DMS153 treated with DMSO at 0.1 percent for 48 hours (cell line): ENCODE measurements at regions not wholly inside any gene's neighbourhood (a gene's known extent, or its start where the extent isn't known, plus 50 kb on each side); places are given as distances from the start of the nearest gene placed in this dataset.

Experiments
- DNase-seq: peaks from one replicate; lab custom pipeline; 2025; ENCODE audit not compliant: unreplicated experiment; lab: John Stamatoyannopoulos, UW

DNA sequence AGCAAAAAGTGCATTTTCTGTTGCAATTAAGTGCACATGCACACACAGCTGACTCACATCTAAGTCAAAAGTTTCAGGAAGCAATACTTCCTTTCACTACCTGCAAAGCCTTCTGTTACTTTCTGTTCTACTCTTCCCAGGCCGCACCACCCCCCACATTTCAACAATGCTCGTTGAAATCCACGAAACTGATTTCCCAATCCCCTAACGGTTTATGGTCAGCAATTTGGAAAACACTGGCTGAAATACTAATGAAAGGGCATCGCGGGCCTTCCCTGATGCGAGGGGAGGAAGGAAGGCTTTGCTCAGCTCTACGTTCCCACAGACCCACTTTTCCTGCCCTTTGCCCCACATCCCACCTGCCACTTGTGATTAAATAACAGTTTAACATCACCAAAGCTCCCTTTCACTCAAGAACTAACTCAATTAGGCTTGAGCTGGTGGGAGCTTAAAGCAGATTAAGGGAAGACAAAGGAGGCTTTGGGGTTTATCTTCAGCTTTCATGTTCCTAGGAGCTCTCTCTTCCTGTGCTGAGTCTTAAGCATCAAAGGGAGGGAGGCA, 243.2 kb upstream of the RAB4A start:
- no peak for DNase-seq

GRCh38 chr1:229028544-229028943, 242.4 kb upstream of the RAB4A start:
- DNase-seq, result no peak

DNA sequence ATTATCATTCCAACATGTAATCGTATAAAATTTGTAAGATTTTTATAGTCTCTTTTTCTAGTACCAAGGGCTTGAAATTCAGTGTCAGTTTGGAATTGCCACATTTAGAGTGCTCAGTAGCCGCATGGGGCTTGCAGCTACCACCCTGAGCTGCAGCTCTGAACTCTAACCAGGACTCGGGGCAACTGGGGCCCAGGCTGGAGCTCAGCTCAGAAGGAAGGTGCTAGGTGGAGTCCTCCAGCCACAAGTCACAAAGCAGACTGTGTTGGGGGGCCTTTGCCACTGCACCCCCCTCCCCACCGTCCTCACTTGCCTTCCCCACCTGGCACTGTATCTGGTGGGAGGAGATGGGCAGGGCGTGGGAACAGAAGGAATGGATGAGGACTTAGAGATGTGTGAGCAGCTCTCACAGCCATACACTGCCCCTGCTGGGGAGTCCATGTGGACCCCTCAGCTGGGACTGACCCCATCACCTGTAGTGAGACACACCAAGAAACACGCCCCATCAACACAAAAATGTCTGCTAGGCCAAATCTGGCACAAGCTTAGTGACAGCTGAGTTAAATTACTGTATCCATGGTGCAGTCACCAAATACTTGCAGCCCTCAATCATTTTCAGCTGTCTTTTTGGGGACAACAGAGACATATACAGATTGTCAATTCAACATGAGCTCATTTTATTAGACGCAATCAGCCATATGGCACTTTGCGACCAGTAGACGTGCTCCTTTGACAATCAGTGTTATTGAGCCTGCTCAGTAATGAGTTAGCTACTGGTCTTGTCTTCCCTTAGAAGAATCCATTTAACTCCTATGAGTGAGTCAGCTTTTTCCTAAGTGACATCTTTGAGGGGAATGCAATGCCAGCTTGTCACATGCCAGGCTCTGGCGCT, 241.7 kb upstream of the RAB4A start:
- no peak for DNase-seq

DNA sequence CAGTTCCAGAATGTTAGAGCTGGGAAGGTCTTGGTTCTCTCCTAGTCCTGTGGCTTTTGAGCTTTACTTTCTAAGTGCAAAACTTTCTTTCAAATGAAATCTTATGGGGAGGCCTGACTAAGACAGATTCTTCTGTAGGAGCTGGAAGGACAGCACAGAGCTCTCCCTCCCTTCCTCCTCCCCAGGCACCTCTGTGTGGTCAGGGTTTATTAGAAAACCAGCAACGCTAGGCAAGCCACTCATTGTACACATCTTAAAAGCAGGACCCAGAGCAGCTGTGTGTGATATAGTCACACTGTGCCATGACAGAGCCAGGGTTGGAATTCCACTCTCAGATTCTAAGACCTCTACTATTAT, 241.1 kb upstream of the RAB4A start:
- no peak for DNase-seq

DNA sequence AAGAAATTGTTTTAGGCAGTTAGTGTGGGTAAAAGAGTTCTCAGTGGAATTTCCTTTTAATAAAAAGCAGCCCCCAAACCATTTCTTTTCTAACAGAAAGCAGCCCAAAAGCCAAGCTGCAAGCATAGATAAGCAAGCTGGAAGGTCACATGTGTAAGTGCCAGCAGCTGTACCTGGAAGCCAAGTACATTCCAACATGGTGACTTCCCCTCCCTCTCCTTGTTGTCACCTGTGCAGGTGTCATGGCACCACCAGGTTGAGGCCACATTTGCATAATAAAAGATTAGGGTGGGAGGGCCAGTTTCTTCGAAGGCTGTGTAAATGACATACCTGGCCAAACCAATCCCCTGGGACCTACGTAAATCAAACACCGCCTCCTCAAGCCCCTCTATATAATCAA, 240.3 kb upstream of the RAB4A start:
- DNase-seq, result no peak

- no peak for DNase-seq
These were observed 239.8 kb upstream of the RAB4A start for GRCh38 chr1:229031061-229031460.

DNA sequence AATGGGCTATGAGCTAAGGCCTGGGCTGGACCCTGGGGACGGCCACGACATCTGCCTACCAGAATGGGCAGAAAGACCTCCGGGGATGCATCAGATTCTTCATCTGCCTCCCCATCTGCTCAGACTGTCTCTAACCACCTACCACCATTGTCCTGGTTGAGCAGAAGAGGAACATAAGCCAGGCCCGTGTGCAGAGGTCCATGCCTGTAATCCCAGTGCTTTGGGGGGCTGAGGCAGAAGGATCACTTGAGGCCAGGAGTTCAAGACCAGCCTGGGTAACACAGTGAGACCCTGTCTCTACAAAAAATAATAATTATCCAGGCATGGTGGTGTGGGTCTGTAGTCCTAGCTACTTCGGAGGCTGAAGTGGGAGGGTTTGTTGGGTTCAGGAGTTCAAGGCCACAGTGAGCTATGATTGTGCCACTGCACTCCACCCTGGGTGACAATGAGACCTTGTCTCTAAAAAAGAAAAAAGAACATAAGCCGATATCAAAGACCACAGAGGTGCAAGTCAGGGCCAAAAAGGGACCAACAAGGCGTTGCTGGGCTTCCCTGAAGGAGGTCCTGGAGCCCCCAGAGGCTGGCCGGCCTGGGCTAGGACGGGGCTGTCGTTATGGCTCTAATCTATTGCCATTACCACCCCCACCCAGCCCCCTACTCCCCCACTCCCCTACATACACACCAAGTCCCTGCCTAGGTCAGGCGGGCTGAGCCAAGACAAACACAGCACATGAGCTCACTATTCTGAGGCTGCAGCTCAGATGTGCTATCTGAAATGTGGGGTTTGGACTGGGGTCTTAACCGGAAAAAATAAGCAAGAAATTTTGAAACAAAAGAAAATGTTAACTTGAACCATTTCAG, 239.2 kb upstream of the RAB4A start:
- no peak for DNase-seq

DNA sequence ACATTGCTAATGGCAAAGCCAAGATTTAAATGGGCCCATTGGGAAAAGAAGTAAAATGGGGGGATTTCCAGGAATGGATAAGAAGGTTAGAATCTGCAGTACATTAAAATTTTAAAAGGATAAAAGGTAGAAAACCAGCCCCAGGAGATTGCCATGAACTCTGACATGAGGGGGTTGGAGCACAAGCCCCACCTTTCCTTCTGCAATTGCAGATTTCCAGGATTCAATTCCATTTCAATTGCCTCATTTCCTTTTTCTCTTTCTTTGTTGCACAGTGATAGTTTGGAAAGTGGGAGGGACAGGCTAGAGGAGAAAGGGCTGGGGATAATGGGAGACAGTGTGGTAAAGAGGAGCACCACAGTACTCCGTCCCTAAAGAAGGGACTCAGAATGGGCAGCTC, 238.5 kb upstream of the RAB4A start:
- DNase-seq, result no peak

DNA sequence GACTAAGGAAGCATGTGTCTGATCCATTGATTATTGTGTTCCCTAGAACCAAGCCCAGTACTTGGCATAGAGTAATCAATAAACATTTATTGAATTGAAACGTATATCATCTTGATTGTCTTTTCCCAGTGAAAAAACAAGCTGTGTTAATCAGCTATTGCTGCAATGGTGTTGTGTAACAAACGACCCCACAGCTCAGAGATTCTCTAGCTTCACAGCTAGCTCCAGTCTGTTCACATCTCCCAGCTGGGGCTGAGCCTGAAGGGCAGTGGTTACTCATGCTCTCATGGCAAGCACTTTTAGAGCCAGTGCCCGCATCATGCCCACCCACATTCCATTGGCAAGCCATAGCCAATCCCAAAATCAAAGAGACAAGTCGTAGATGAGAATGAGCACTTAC, 237.4 kb upstream of the RAB4A start:
- DNase-seq, result no peak

GRCh38 chr1:229034342-229034741, 236.6 kb upstream of the RAB4A start:
- no peak for DNase-seq

- DNase-seq, result no peak
These were observed 235.7 kb upstream of the RAB4A start for GRCh38 chr1:229035054-229035747.

GRCh38 chr1:229035748-229036082, 235.2 kb upstream of the RAB4A start:
- DNase-seq, result no peak

DNA sequence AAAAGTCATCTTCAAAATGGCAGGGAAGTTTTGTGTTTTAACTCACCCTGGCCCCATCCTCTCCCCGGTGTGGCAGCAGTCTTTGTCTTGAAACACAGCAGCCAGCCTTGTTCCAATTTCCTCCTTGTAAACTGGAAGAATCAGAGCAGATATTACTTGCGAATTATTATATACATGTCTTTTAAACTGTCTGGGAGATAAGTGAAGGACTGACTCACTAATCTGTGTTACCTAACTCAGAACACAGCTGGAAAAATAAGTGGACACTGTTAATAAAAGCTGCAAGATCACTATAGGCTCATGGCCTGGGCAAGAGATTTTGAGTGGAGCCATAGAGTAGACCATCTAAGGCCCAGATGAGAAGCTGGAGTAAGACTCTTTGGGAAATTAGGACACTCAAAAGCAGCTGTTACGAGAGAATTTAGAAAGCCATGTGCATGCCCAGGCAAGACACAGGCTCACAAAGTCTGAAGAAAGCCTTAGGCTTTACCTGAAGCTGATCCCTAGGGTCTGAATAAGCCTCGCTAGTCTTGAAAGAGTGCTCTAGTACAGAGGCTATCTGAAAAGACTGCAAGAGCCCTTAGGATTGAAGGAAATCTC, 233.0 kb upstream of the RAB4A start:
- no peak for DNase-seq

- DNase-seq, result no peak
These were observed 230.1 kb upstream of the RAB4A start for GRCh38 chr1:229040630-229041358.

DNA sequence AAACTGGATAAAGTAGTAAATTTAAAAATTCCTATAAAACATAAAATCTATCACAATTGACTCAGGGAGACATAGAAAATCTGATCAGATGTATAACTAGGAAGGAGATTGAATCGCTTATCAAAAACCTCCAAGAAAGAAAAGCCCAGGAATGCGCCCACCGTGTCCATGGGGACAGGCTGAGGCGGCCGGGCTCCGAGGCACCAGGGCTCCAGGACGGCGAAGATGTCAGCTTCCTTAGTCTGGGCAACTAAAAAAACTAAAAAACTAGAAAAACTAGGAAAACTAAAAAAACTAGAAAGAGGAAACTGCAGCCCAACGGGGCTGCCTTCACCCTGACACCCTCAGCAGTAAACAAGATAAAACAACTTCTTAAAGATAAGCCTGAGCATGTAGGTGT, 229.0 kb upstream of the RAB4A start:
- DNase-seq, result no peak

DNA sequence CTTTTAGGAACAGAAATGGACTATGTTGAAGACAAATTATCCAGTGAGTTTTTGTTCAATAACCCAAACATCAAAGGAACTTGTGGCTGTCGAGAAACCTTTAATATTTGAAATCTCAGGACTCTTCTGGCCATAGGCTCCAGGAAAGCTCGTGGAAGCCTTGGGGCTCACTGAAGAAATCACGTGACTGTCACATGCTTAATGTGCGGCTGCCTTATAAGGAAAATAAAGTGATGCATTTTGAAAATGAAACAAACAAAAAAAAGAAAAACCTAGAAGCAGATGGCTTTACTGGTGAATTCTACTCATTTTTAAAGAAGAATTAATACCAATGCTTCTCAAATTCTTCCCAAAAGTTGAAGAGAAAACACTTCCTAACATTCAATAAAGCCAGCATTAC, 228.4 kb upstream of the RAB4A start:
- DNase-seq, result no peak

- no peak for DNase-seq
These were observed 227.8 kb upstream of the RAB4A start for GRCh38 chr1:229043115-229043514.

- no peak for DNase-seq
These were observed 224.6 kb upstream of the RAB4A start for GRCh38 chr1:229046251-229046853.

DNA sequence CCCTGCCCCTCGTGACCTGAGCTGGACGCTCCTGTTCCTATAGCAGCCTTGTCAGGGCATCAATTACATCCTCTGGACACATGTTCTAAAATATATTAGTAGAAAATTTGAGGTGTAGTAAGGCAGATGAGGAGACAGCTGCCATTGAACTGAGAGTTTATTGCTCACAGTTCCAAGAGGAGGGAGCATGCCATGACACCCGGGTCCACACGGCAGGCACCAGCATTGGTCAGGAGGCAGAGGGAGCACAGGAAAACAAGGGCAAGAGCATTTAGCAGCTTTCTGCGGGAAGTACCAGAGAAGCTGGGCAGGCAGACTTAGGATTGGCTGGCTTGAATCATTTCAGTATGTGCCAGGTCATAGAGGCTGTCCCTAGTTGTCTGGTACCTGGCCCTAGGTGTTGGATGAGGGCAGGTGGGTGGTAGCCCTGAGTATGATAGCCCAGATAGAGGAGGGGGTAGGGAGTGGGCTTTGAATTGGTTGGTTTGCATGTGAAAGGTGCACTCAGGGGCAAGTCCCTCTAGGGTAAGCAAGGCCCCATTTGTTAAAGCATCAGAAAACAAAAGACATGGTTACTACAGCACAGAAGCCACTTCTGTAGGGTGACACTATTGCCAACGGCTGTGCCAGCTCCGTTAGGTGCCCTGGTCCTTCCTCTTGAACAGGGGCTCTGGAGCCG, 223.6 kb upstream of the RAB4A start:
- no peak for DNase-seq
